Smooth muscle cell (in vitro differentiated cells): ENCODE measurements at regions not wholly inside any gene's neighbourhood (a gene's known extent, or its start where the extent isn't known, plus 50 kb on each side); places are given as distances from the start of the nearest gene placed in this dataset.

Source experiments
- DNase-seq: peaks from one replicate; lab custom pipeline; 2025; ENCODE audit not compliant: unreplicated experiment; lab: John Stamatoyannopoulos, UW
- H2AFZ ChIP-seq: fragments of 200-600 bp; sonication (generic); 2 replicates; pipeline ENCODE4 v1.6.0; 2016; ENCODE audit warnings: antibody characterized with exemption, low read depth, mild to moderate bottlenecking
- H3F3A ChIP-seq: fragments of 200-600 bp; sonication (generic); 2 replicates; pipeline ENCODE4 v1.6.0; 2017; ENCODE audit warnings: antibody characterized with exemption, low read depth
- H3K27ac ChIP-seq: fragments of 200-600 bp; sonication (generic); 2 replicates; pipeline ENCODE4 v1.5.1; 2016; ENCODE audit warnings: low read depth, mild to moderate bottlenecking
- H3K27me3 ChIP-seq: fragments of 200-600 bp; sonication (generic); 2 replicates; pipeline ENCODE4 v1.6.1; 2016; ENCODE audit warnings: low read depth, mild to moderate bottlenecking
- H3K36me3 ChIP-seq: fragments of 200-600 bp; sonication (generic); 2 replicates; pipeline ENCODE4 v1.5.1; 2016; ENCODE audit warnings: low read depth
- H3K4me1 ChIP-seq: fragments of 200-600 bp; sonication (generic); 2 replicates; pipeline ENCODE4 v1.5.1; 2016; ENCODE audit warnings: low read depth
- H3K4me2 ChIP-seq: fragments of 200-600 bp; sonication (generic); 2 replicates; pipeline ENCODE4 v1.6.0; 2016; ENCODE audit warnings: mild to moderate bottlenecking
- H3K4me3 ChIP-seq: fragments of 200-600 bp; sonication (generic); 2 replicates; pipeline ENCODE4 v1.5.1; 2016; ENCODE audit warnings: mild to moderate bottlenecking
- H3K79me2 ChIP-seq: fragments of 200-600 bp; sonication (generic); 2 replicates; pipeline ENCODE4 v1.6.0; 2016; ENCODE audit warnings: low read depth, mild to moderate bottlenecking
- H3K9ac ChIP-seq: fragments of 200-600 bp; sonication (generic); 2 replicates; pipeline ENCODE4 v1.6.0; 2016; ENCODE audit warnings: low read depth
- H3K9me3 ChIP-seq: fragments of 200-600 bp; sonication (generic); replicated peaks from 2 replicates; pipeline ENCODE4 v1.5.1; 2016; ENCODE audit warnings: low read depth
- H4K20me1 ChIP-seq: fragments of 200-600 bp; sonication (generic); 2 replicates; pipeline ENCODE4 v1.6.0; 2016; ENCODE audit warnings: low read depth
- WGBS: methylation state at CpG from one replicate; pipeline ENCODE4 v1.1.7; 2016; ENCODE audit warnings: low lambda C conversion rate; 5-methylcytosine and 5-hydroxymethylcytosine counted together
- TF ChIP-seq, protein P1 (sequence below): fragments of 200-600 bp; sonication (generic); IDR thresholded peaks from 2 replicates; pipeline ENCODE4 v1.5.1; 2017; ENCODE audit warnings: borderline replicate concordance, mild to moderate bottlenecking, antibody characterized with exemption; ENCODE audit not compliant: insufficient read depth, poor library complexity, severe bottlenecking

DNA sequence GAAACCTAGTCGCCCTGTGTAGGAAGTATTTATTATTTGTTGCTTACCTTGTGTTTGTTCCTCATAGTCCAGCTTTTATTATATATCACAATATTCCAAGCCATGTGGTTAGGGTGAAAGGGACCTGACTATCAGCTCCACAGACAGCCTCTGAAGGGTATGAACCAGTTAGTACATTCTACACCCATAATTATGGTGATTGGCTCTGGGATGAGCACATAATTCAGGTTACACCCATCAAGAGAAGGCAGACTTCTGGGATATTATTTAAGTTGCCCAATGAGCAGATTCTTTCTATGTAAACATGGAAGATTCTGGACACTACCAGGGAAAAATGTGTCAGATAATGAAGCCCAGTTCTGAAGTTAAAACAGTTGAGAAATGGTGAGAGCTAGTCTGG, 168.0 kb downstream of the KIF4B start:
- DNase-seq = no peak
- Histone ChIP-seq H2AFZ (no peak overlapping the region), H3K9me3 (peaks cover 4% of the 10 kb centered on the region), H3K36me3 (no peaks in the 10 kb centered on the region), H3K4me3 (no peak overlapping the region), H3K4me1 (no peaks in the 10 kb centered on the region), H3F3A (no peaks in the 10 kb centered on the region), H3K27ac (no peak overlapping the region), H3K4me2 (no peak overlapping the region), H3K79me2 (no peaks in the 10 kb centered on the region), H3K27me3 (no peaks in the 10 kb centered on the region), H4K20me1 (no peaks in the 10 kb centered on the region), H3K9ac (no peak overlapping the region)
- WGBS = 91% methylated on average over 1 of the region's 1 CpG
- TF ChIP-seq, protein P1, sequence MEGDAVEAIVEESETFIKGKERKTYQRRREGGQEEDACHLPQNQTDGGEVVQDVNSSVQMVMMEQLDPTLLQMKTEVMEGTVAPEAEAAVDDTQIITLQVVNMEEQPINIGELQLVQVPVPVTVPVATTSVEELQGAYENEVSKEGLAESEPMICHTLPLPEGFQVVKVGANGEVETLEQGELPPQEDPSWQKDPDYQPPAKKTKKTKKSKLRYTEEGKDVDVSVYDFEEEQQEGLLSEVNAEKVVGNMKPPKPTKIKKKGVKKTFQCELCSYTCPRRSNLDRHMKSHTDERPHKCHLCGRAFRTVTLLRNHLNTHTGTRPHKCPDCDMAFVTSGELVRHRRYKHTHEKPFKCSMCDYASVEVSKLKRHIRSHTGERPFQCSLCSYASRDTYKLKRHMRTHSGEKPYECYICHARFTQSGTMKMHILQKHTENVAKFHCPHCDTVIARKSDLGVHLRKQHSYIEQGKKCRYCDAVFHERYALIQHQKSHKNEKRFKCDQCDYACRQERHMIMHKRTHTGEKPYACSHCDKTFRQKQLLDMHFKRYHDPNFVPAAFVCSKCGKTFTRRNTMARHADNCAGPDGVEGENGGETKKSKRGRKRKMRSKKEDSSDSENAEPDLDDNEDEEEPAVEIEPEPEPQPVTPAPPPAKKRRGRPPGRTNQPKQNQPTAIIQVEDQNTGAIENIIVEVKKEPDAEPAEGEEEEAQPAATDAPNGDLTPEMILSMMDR = no peak

DNA sequence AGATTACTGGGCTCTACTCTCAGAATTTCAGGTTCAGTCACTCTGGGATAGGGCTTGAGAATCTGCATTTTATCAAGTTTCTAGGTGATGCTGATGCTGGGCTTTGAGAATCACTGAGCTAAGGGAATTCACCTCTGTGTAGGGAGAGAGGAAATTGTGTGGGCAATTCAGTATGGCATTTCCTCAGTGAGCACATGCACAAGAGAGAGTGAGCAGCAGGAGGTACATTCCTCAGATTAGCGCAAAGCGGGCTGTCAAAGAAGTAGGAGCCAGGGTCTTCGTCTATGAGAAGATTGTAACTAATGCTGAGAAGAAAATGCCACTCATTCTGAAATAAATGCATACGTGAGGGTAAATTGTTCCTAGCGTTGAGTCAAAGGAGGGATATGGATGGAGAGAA, 175.9 kb downstream of the KIF4B start:
- Histone ChIP-seq H3K4me3 (no peak overlapping the region), H3K4me1 (no peaks in the 10 kb centered on the region), H3K9ac (no peak overlapping the region), H3K79me2 (no peaks in the 10 kb centered on the region), H3K27ac (no peak overlapping the region), H3K4me2 (no peak overlapping the region), H3K27me3 (no peaks in the 10 kb centered on the region), H3F3A (no peaks in the 10 kb centered on the region), H3K36me3 (no peaks in the 10 kb centered on the region), H3K9me3 (no peaks in the 10 kb centered on the region), H4K20me1 (no peaks in the 10 kb centered on the region), H2AFZ (no peak overlapping the region)
- no peak for DNase-seq
- TF ChIP-seq, protein P1 = no peak
- WGBS = 59% methylated on average over 5 of the region's 5 CpGs

DNA sequence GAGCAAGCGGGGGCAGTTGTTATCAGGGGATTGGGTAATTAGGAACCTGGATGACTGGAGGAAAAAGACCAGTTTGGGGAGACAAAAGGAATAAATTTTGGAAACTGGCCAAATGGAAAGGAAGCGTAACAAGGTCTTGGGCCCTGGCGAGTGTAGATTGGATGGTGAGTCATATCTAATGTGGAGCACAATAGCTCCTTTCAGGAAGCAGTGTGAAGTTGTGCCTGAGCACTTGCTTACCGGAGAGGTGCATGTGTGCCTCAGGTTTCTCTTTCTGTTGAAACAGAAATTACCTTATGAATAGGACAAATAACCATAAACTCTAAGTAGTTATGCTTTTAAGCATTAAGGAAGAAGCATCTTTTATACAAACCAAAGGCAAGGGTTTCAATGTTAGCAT, 176.4 kb downstream of the KIF4B start:
- Histone ChIP-seq H3K9ac (no peak overlapping the region), H3K4me3 (no peak overlapping the region), H3K4me2 (no peak overlapping the region), H3F3A (no peaks in the 10 kb centered on the region), H3K79me2 (no peaks in the 10 kb centered on the region), H3K27me3 (no peaks in the 10 kb centered on the region), H3K27ac (no peak overlapping the region), H3K9me3 (no peaks in the 10 kb centered on the region), H2AFZ (no peak overlapping the region), H3K36me3 (no peaks in the 10 kb centered on the region), H3K4me1 (no peaks in the 10 kb centered on the region), H4K20me1 (no peaks in the 10 kb centered on the region)
- TF ChIP-seq, protein P1 = no peak
- no peak for DNase-seq
- WGBS = 78% methylated on average over 4 of the region's 4 CpGs

DNA sequence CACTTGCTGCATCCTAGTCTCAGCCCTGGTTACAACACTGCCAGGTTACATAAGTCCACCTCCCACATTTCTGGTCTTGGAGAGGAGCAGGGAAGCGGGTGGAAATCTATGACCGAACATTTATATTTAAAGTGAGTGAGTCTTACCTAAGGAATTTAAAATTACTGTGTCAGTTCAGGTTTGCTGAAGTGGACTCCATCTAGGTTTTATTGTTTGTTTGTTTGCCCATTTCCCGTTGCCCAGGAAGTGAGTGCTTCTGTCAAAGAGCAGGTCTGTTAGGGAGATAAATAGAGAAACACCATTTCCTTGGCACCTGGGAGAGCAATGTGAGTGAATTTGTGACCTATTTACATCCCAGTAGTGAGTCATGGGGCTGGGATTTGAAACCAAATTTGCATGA, 179.5 kb downstream of the KIF4B start:
- Histone ChIP-seq H3K9me3 (no peaks in the 10 kb centered on the region), H3K79me2 (no peaks in the 10 kb centered on the region), H4K20me1 (no peaks in the 10 kb centered on the region), H3K4me2 (no peak overlapping the region), H3K27me3 (no peaks in the 10 kb centered on the region), H3K27ac (no peak overlapping the region), H3K4me3 (no peak overlapping the region), H2AFZ (no peak overlapping the region), H3K9ac (no peak overlapping the region), H3F3A (no peaks in the 10 kb centered on the region), H3K4me1 (no peaks in the 10 kb centered on the region), H3K36me3 (no peaks in the 10 kb centered on the region)
- 78% methylated on average over 3 of the region's 3 CpGs for WGBS
- DNase-seq = no peak
- TF ChIP-seq, protein P1 = no peak
